H9 (cell line): ENCODE measurements at regions not wholly inside any gene's neighbourhood (a gene's known extent, or its start where the extent isn't known, plus 50 kb on each side); places are given as distances from the start of the nearest gene placed in this dataset.

Source experiments
- DNase-seq: peaks from one replicate; pipeline ENCODE4 v3.0.0-alpha.2; 2017
- H2AFZ ChIP-seq: one replicate; pipeline ENCODE4 v1.6.1; 2013; ENCODE audit warnings: mild to moderate bottlenecking, low read length, control low read depth, moderate library complexity
- H2AK5ac ChIP-seq: 2 replicates; pipeline ENCODE4 v1.6.1; 2013; ENCODE audit warnings: low read length, control low read depth, mixed read lengths; ENCODE audit not compliant: insufficient read length
- H2BK120ac ChIP-seq: one replicate; pipeline ENCODE4 v1.6.1; 2013; ENCODE audit warnings: low read depth, mild to moderate bottlenecking, low read length, control low read depth, inconsistent platforms; ENCODE audit not compliant: poor library complexity, severe bottlenecking
- H2BK12ac ChIP-seq: 2 replicates; pipeline ENCODE4 v1.6.1; 2013; ENCODE audit warnings: low read length, control low read depth, mixed read lengths, low read depth; ENCODE audit not compliant: insufficient read length
- H2BK15ac ChIP-seq: 2 replicates; pipeline ENCODE4 v1.6.1; 2013; ENCODE audit warnings: low read depth, low read length, control low read depth
- H2BK20ac ChIP-seq: one replicate; pipeline ENCODE4 v1.6.1; 2013; ENCODE audit warnings: low read depth, mild to moderate bottlenecking, low read length, control low read depth, inconsistent platforms; ENCODE audit not compliant: poor library complexity, severe bottlenecking
- H2BK5ac ChIP-seq: 2 replicates; pipeline ENCODE4 v1.6.1; 2013; ENCODE audit warnings: low read length, control low read depth, mixed read lengths; ENCODE audit not compliant: insufficient read length
- H3K14ac ChIP-seq: 2 replicates; pipeline ENCODE4 v1.6.1; 2013; ENCODE audit warnings: low read length, control low read depth; ENCODE audit not compliant: insufficient read depth
- H3K18ac ChIP-seq: 2 replicates; pipeline ENCODE4 v1.6.1; 2013; ENCODE audit warnings: low read depth, mild to moderate bottlenecking, mixed read lengths, low read length, control low read depth; ENCODE audit not compliant: insufficient read length
- H3K23ac ChIP-seq: 2 replicates; pipeline ENCODE4 v1.6.1; 2013; ENCODE audit warnings: low read length, control low read depth, mixed read lengths, low read depth; ENCODE audit not compliant: insufficient read length
- H3K23me2 ChIP-seq: 2 replicates; pipeline ENCODE4 v1.6.1; 2013; ENCODE audit warnings: low read depth, mild to moderate bottlenecking, mixed read lengths, low read length, control low read depth; ENCODE audit not compliant: insufficient read length, poor library complexity, severe bottlenecking
- H3K27ac ChIP-seq: 2 replicates; pipeline ENCODE4 v1.5.1; 2013; ENCODE audit warnings: low read length, control low read depth, mixed read lengths, low read depth; ENCODE audit not compliant: insufficient read length
- H3K27me3 ChIP-seq: 2 replicates; pipeline ENCODE4 v1.6.1; 2013; ENCODE audit warnings: low read length, control low read depth, inconsistent platforms; ENCODE audit not compliant: insufficient read depth
- H3K4ac ChIP-seq: 2 replicates; pipeline ENCODE4 v1.6.1; 2013; ENCODE audit warnings: low read depth, mild to moderate bottlenecking, control low read depth, inconsistent platforms, low read length, moderate library complexity
- H3K4me1 ChIP-seq: 2 replicates; pipeline ENCODE4 v1.6.1; 2013; ENCODE audit warnings: low read length, control low read depth, inconsistent platforms; ENCODE audit not compliant: insufficient read depth
- H3K4me2 ChIP-seq: 2 replicates; pipeline ENCODE4 v1.6.1; 2013; ENCODE audit warnings: low read length, control low read depth, mixed read lengths; ENCODE audit not compliant: insufficient read length, insufficient read depth
- H3K56ac ChIP-seq: 2 replicates; pipeline ENCODE4 v1.6.1; 2013; ENCODE audit warnings: low read depth, mild to moderate bottlenecking, mixed read lengths, low read length, control low read depth; ENCODE audit not compliant: insufficient read length
- H3K79me1 ChIP-seq: 2 replicates; pipeline ENCODE4 v1.6.1; 2013; ENCODE audit warnings: low read depth, mild to moderate bottlenecking, moderate library complexity, low read length, control low read depth, inconsistent platforms; ENCODE audit not compliant: insufficient read depth, poor library complexity, severe bottlenecking
- H3K79me2 ChIP-seq: 2 replicates; pipeline ENCODE4 v1.6.1; 2013; ENCODE audit warnings: low read length, control low read depth, inconsistent platforms; ENCODE audit not compliant: insufficient read depth
- H3K9ac ChIP-seq: 2 replicates; pipeline ENCODE4 v1.6.1; 2013; ENCODE audit warnings: low read length, control low read depth, mixed read lengths; ENCODE audit not compliant: insufficient read length; ENCODE audit errors: extremely low read depth
- H3K9me3 ChIP-seq: one replicate; pipeline ENCODE4 v1.6.1; 2013; ENCODE audit warnings: low read depth, low read length, inconsistent platforms; ENCODE audit not compliant: control insufficient read depth
- H3T11ph ChIP-seq: one replicate; pipeline ENCODE4 v1.6.1; 2013; ENCODE audit warnings: mild to moderate bottlenecking, low read length, control low read depth, inconsistent platforms
- H4K20me1 ChIP-seq: one replicate; pipeline ENCODE4 v1.6.1; 2013; ENCODE audit not compliant: control insufficient read depth, insufficient read length, insufficient read depth
- H4K5ac ChIP-seq: 2 replicates; pipeline ENCODE4 v1.6.1; 2013; ENCODE audit warnings: low read depth, mild to moderate bottlenecking, mixed read lengths, low read length, control low read depth; ENCODE audit not compliant: insufficient read length
- H4K8ac ChIP-seq: replicated peaks from 2 replicates; pipeline ENCODE4 v1.6.1; 2013; ENCODE audit warnings: low read length, control low read depth, mixed read lengths, low read depth; ENCODE audit not compliant: insufficient read length
- H4K91ac ChIP-seq: 2 replicates; pipeline ENCODE4 v1.6.1; 2013; ENCODE audit warnings: low read depth, mild to moderate bottlenecking, moderate library complexity, mixed read lengths, low read length, control low read depth; ENCODE audit not compliant: insufficient read length
- H3K27ac Mint-ChIP-seq, 3 experiments: 2 replicates in 2 of 3; 3 replicates in 1 of 3; pipeline ENCODE4 v1.8.0; 2020 to 2021; ENCODE audit warnings: mixed read lengths in 3 of 3, mild to moderate bottlenecking in 1 of 3, moderate library complexity in 1 of 3
- H3K27me3 Mint-ChIP-seq: 2 replicates; pipeline ENCODE4 v1.8.0; 2021; ENCODE audit warnings: low read depth, mild to moderate bottlenecking, moderate library complexity, mixed read lengths
- H3K36me3 Mint-ChIP-seq, 3 experiments: 2 replicates in 2 of 3; 3 replicates in 1 of 3; pipeline ENCODE4 v1.8.0; 2020 to 2021; ENCODE audit warnings: low read depth in 3 of 3, mixed read lengths in 3 of 3; ENCODE audit not compliant: insufficient read depth in 1 of 3
- H3K4me1 Mint-ChIP-seq, 2 experiments: 2 replicates each; pipeline ENCODE4 v1.8.0; 2020; ENCODE audit warnings: mixed read lengths in 2 of 2
- H3K4me3 Mint-ChIP-seq, 2 experiments: 2 replicates in 1 of 2; 3 replicates in 1 of 2; pipeline ENCODE4 v1.8.0; 2020 to 2021; ENCODE audit warnings: mild to moderate bottlenecking in 2 of 2, mixed read lengths in 2 of 2, moderate library complexity in 1 of 2
- H3K9me3 Mint-ChIP-seq, 2 experiments: 2 replicates in 1 of 2; 3 replicates in 1 of 2; pipeline ENCODE4 v1.8.0; 2020; ENCODE audit warnings: mild to moderate bottlenecking in 2 of 2, mixed read lengths in 2 of 2, moderate library complexity in 1 of 2
- WGBS: extraction: QIAGEN DNeasy Blood & Tissue Kit; methylation state at CpG from one replicate; pipeline ENCODE4 v1.1.7; 2013; ENCODE audit warnings: missing lambda C conversion rate, low lambda C conversion rate, mixed read lengths; ENCODE audit not compliant: insufficient read length; ENCODE audit errors: extremely low coverage; 5-methylcytosine and 5-hydroxymethylcytosine counted together
- TF ChIP-seq, protein P1 (sequence below): fragments of 200-600 bp; sonication (generic); conservative IDR thresholded peaks from 3 replicates; pipeline ENCODE4 v1.8.0; 2021; ENCODE audit warnings: antibody characterized with exemption, mild to moderate bottlenecking

DNA sequence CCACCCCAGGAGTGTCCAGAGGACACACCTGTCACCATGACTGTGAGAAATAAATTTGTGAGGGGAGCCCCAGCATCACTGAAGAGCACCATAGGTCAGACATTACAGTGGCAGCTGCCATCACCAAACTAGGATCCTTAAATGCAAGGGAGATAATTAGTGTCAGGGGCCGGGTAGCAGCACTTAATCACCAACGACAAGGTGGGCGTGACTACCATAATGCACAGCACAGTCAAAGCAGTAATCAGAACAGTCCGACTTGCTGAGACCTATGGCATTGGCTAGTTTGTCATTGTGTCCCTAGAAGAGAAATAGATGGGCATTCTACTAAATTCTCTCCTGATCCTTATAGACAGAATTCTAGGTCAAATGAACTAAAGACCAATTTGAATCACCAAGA lies 856.7 kb upstream of the GOT2 start:
- Mint-ChIP-seq H3K4me1 (peaks cover 5% of the 10 kb centered on the region in 2 experiments; a peak in 2 of 4 replicates), H3K9me3 (no peaks in the 10 kb centered on the region), H3K27me3 (no peaks in the 10 kb centered on the region), H3K27ac (no peak overlapping the region), H3K36me3 (no peaks in the 10 kb centered on the region; a peak in 2 of 7 replicates), H3K4me3 (no peak overlapping the region)
- Histone ChIP-seq H2BK5ac (no peak overlapping the region), H3K14ac (no peak overlapping the region), H3K27ac (no peak overlapping the region), H3K18ac (no peak overlapping the region), H3K4me2 (no peak overlapping the region), H2BK15ac (no peak overlapping the region), H3K56ac (no peak overlapping the region), H4K91ac (no peak overlapping the region), H4K20me1 (no peaks in the 10 kb centered on the region), H3K4me1 (no peaks in the 10 kb centered on the region), H2AK5ac (no peak overlapping the region), H4K8ac (no peak overlapping the region), H3T11ph (no peak overlapping the region), H3K79me2 (no peaks in the 10 kb centered on the region), H2AFZ (no peak overlapping the region), H3K9ac (no peak overlapping the region), H2BK20ac (no peak overlapping the region), H4K5ac (no peak overlapping the region), H3K23me2 (no peaks in the 10 kb centered on the region), H3K23ac (no peak overlapping the region), H2BK12ac (no peak overlapping the region), H3K79me1 (no peaks in the 10 kb centered on the region), H3K27me3 (no peaks in the 10 kb centered on the region), H3K9me3 (no peaks in the 10 kb centered on the region), H2BK120ac (no peak overlapping the region), H3K4ac (no peak overlapping the region)
- TF ChIP-seq, protein P1, sequence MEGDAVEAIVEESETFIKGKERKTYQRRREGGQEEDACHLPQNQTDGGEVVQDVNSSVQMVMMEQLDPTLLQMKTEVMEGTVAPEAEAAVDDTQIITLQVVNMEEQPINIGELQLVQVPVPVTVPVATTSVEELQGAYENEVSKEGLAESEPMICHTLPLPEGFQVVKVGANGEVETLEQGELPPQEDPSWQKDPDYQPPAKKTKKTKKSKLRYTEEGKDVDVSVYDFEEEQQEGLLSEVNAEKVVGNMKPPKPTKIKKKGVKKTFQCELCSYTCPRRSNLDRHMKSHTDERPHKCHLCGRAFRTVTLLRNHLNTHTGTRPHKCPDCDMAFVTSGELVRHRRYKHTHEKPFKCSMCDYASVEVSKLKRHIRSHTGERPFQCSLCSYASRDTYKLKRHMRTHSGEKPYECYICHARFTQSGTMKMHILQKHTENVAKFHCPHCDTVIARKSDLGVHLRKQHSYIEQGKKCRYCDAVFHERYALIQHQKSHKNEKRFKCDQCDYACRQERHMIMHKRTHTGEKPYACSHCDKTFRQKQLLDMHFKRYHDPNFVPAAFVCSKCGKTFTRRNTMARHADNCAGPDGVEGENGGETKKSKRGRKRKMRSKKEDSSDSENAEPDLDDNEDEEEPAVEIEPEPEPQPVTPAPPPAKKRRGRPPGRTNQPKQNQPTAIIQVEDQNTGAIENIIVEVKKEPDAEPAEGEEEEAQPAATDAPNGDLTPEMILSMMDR = no peak
- no CpG with 5 or more reads among the region's 4 CpGs for WGBS
- no peak for DNase-seq
